HG03442 (cell line): ENCODE measurements at regions not wholly inside any gene's neighbourhood (a gene's known extent, or its start where the extent isn't known, plus 50 kb on each side); places are given as distances from the start of the nearest gene placed in this dataset.
"Not testable (repeated sequence)": the region's sequence is repeated elsewhere in the genome, so short reads cannot be mapped to it uniquely, and the experiment has no call there.

Experiments
- ATAC-seq: cut with Tn5 transposase; IDR thresholded peaks from one replicate; pipeline ENCODE4 v1.9.1; 2021; ENCODE audit warnings: mild to moderate bottlenecking, moderate library complexity; ENCODE audit not compliant: unreplicated experiment

DNA sequence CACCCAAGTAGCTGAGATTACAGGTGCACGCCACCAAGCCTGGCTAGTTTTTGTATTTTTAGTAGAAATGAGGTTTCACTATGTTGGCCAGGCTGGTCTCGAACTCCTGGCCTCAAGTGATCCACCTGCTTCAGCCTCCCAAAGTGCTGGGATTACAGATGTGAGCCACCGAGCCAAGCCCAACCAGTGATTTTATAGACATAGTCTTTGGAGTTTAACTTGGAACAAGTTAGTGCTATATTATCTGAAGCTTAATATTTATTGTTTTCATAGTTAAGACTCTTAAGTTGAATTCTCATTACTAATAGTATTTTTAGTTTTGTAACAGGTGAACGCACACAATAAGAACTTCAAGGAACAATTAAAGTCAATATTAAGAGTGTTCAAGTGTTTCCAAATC, 122.1 kb downstream of the SPAG6 start:
- ATAC-seq = not testable (repeated sequence)

DNA sequence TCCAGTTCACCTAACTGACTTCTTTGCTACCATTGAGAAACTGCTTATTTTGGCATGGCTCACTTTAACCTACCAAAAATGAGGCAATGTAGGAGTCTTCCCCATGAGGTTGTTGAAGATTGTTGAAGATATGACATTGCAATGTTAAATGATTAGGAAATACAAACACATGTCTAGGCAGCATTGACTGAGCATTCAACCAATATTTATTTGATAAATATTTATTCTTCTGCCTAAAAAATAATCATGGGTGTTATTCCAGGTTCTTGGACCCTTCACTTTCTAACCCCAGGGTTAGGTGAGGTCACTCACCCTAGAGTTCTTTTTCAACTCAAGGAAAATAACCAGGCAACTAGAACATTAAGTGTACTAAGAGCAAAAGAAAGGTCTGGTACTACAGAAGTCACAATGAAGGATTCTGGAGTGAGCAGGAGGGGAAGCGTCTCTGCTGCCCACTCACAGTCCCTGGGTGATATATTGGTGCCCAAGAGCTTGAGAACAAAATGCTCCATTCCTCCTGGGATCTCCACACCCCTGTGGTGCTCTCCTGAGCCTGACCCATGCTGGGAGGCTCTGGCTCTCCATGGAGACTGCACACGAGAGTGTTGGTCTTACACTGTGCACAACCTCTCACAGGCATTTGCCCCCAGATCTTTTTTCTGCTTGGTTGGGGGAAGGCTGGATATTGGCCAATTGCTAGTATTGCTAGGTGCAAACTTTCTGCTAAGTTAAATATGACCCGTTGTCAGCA, 123.4 kb downstream of the SPAG6 start:
- ATAC-seq = no peak

DNA sequence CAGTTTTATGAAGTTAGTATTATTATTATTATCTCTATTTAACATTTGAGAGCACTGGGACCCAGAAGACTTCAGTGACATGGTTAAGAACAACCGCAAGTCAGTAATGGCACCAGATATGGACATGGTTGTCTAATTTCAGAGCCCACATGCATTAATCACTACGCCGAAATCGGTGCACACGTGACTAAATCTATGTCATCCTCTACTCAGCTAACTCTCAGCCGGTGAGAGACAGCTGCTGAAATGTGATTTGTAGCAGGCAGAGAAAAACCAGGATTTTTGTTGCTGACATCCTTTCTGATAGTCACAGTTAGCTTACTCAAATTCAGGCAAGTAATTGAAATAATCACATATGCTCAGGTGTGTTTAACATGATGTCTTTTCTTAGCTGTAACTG, 127.7 kb downstream of the SPAG6 start:
- no peak for ATAC-seq

DNA sequence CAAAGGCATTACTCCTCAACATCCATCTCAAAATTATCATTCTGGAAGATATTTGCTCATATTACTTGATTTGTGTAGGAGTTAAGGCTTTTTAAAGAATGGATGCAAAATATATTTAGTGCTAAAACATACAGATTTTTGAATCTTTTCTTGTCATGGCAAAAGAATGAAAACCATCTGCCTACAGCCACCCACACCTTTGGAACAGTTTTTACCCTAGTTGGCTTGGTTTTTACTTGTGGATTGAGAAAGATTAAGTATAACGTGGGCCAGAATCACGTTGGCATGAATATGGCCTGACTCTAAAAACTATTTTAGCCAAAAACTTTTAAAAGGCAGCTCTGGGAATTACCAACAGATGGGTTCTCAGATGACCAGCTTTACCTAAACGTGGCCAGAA, 128.2 kb downstream of the SPAG6 start:
- ATAC-seq = no peak

DNA sequence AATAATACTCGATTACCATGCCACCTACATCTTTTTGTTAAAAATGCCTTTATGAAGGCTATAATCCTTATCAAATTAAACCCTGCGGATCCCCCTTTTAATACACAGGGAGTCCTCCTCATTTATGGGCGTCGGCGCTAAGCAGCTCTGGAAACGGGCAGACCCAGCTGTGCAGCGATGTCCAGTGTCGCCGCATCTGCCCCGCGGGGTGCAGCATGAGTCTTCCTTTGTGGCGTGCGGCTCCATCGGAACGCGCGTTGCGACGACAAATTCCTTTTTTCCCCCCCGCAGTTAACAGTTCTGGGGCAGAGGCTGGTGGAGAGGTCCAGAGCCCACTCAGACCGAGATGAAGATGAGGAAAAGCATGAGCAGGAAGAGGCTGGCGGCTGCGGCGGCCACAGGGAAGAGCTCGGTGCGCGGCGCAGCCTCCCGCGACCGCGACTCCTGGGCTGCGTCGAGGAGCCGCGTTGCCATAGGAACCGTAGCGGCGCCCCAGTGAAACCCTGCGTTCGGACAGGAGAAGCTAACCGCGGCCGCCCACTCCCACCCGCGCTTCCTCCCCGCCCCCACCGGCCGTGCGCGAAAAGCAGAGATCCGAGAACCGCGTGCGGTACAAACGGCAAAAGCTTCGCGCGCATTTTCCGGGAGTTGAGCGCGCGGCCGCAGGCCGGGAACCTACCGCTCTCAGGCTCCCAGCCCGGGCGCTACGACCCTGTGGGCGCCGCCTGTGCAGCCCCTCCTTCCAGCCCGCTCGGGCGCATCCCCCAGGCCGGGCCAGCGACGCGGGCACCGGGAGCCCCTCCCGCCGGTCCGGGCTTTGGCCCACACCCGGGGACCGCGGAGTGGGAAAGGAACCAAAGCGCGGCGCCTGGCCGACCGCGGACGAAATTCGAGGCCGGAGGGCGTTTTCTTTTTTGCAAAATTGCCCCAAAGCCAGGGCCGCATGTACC, 130.6 kb downstream of the SPAG6 start:
- ATAC-seq = peak; percentile 54

DNA sequence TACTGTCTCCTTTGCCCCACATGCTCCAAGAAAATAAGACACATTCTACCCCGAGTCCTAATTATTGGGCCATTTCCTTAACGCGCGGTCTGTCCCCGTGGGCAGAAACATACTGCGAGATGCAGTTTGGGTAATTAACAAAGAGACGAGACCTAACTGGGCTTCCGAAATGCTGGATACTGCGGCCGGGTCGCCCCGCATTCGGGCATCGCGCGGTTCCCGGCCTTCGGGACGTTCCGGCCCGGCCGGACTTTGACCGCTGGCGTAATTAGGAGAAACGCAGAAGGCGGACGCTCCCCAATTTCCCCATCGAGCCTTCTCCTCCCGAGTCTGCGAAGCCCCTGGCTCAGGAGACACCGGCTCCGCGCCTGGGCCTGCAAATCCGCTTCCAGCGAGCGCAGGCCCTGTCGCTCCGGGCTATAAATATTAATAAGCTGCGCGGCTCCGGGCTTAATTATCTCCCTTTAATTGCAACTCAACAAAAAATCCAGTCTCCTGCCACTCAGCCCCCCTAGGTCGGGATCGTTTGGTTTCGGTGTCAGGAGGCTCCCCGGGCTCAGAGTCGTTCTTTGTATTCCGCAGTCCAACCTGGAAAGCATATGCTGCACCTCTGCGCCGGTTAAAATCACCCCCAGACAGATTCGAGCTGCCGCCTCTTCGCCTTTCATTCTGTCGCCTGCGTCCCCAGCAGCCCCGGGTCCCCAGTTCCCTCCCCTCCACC, 131.5 kb downstream of the SPAG6 start:
- ATAC-seq = no peak

DNA sequence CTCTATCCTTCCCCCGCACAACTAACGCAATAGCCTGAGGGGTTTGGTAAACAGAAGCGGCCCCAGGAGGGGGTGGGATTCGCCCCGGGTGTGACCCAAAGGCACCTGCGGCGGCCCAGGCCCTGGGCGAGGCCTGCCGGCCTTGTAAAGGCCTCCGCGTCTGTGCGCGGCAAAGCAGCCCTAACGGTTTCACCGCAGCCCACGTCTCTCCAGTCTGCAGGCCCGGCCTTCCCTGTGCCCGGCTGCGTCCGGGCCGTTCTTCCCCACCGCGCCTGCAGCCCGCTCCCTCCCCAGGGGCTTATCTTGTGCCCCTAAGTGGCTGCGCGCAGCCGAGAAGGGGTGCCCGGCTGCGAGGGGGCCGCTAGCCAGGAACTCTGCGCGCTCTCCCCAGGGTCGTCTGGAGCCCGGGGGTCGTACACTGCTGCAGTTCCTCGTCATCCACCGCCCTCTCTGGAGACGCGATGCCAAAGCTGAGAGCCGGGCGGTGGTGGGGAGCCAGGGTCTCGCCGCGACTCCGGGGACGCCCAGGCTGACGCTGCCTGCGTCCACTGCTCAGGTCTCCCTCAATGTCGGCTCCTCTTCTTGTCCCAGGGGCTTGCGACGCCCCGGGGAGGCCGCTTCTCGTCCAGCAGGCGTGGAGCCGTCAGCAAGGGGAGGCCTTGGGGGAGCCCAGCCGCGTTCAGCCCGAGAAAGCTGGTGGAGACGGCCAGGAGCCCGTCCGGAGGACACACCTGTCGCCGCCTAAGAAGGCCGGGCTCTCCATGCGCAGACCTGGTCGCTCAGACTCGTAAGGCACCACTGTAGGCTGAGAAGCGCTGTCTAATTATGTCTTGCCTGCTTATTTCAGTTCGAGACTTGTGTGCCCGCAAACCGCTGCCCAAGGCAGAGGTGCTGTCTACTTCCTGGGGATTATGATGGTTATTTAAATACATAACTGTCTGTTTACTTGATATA, 132.3 kb downstream of the SPAG6 start:
- no peak for ATAC-seq

DNA sequence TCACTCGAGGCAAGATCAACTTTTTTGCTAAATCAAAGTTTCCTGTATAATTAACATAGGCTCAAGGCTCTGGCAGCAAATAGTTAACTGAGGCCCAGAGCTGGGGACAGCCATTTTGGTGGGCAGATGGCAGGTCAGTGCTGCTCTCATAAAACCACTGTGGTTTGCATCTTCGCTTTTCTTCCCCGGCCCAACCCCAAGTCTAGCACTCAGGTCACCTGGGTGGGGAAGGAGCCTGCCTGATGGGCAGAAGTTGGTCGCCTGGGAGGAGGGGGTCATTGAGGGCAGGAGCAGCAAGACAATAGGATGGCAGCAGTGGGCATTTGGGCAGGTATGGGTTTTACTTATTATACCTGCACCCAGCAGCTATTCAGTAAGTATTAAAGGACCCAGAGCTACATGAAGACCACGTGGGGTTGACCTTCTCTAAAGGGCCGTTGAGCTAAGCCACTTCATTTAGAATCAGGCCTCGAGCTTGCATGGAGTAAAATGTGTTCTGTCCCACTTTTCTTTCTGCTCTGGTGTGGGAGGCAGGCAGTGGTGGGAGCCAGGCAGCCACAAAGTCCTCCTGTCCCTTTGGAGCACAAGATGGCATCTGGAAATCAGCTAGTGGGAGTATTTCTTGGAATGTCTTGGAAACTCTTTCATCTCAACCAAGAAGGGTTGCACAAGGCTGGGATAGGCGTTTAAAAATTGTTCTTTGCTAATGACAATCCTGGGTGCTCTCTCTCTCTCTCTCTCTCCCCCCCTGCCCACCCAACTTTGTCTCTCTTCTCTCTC, 133.4 kb downstream of the SPAG6 start:
- no peak for ATAC-seq

DNA sequence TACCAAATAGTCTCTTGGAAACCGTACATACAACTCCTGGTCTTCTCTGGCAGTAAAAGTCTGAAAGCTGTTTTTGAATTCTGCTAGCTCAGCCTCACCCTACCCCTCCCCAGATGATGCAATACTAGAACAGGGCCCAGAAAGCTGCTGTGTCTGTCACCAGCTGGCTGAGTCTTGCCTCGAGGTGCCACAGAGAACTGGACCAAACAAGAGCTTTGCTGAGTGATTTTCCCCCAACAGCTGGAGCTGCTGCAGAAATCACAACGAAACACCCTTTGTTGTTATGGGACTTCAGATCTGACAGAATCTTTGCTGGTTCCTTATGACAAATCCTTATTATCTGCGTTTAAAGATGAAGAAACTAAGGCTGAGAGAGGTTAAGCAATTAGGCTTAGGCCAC, 134.1 kb downstream of the SPAG6 start:
- ATAC-seq = no peak

DNA sequence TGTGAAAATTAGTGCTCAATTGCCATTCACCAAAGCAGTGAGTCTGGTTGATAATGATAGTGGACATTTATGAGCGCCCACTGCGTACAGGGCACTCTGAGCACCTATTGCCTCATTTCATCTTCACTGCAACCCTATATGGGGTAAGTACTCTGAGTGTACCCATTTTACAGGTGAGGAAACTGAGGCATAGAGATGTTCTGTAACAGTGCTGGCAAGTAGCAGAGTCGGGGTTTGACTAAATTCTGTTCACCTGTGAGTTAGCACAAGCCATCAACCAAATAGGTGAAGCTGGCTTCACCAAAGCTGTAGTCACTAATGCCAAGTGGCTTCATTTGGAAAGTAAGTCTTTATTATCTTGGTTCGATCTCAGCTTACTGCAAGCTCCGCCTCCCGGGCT, 135.8 kb downstream of the SPAG6 start:
- no peak for ATAC-seq

DNA sequence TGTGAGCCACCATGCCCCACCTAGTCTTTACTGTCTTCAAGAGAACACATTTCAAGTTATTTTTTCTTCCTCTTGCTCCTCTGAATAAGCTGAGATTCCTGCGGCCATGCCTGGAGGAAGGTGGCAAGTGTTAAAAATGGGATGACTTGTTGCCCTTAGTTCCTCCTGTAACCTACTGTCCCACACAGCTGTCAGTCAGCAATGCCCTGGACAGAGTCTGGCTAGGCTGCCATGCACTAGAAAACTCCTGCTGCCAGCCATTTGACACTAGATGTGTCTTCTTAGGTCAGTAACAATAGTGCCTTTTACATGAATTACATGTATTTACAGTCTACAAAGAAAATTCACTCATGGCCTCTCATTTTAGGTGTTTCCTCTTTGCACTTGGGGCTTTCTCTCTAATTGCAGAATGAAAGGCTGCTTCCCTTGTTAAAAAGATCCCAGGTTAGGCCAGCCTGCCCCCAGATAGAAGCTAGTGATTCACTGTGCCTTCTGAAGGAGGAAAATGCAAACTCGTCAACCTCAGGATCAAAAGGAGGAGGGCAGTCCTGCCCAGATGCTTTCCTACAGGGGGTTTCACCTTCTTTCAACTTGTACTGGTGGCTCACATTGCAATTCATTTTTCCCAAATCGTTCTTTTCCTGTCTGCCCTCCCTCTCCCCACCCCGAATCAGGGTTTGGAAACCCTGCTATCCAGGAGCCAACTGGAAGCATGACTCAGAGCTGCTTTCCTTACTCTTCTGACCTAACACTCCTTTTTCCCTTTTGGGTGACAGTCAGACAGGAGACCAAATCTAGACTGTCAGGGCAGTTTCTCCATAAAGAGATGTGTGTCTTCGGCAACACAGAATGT, 136.6 kb downstream of the SPAG6 start:
- ATAC-seq = no peak

DNA sequence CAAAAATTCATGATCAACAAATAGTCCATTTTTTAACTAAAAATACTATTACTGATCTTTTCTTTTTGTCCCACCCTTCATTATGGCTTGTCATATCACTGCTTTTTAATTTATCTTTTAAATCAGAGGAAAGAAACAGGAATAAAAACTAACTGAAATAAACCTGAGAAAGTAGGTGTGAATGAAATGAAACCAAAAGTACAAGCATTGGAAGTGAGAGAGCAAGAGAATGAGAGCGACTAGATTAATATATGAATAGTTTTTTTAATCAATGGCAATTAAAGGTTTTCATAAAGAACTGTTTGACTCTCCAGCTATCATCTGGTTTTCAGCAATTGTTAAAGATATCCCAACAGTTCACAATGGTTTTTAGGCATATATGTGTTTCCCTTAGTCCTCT, 137.8 kb downstream of the SPAG6 start:
- ATAC-seq = no peak
